Fibroblast of skin of scalp (primary cell): ENCODE measurements at regions not wholly inside any gene's neighbourhood (a gene's known extent, or its start where the extent isn't known, plus 50 kb on each side); places are given as distances from the start of the nearest gene placed in this dataset.

Experiments
- DNase-seq: peaks from one replicate; pipeline ENCODE4 v3.0.0-alpha.2; 2013

- no peak for DNase-seq
Measured at GRCh38 chr7:106480616-106481031, 180.3 kb downstream of the CCDC71L start.

- no peak for DNase-seq
Measured at GRCh38 chr7:106480161-106480579, 180.8 kb downstream of the CCDC71L start.

- DNase-seq = no peak
Measured at GRCh38 chr7:106476751-106477150, 184.2 kb downstream of the CCDC71L start.

DNA sequence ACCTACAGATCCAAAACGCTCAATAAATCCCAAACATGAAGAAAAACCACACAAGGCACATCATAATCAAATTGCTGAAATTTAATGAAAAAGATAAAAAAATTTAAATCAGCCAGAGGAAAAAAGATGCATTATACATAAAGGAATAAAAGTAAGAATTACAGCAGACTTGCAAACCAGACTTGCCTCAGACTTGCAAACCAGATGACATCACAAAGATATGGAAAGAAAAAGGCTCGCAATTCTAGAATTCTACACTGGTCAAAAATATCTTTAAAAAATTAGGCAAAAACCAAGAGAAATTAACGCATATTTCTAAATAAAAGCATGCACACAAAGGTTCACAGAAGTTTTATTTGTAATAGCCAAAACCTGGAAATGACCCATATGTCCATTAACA, 188.0 kb upstream of the NAMPT start:
- no peak for DNase-seq

DNA sequence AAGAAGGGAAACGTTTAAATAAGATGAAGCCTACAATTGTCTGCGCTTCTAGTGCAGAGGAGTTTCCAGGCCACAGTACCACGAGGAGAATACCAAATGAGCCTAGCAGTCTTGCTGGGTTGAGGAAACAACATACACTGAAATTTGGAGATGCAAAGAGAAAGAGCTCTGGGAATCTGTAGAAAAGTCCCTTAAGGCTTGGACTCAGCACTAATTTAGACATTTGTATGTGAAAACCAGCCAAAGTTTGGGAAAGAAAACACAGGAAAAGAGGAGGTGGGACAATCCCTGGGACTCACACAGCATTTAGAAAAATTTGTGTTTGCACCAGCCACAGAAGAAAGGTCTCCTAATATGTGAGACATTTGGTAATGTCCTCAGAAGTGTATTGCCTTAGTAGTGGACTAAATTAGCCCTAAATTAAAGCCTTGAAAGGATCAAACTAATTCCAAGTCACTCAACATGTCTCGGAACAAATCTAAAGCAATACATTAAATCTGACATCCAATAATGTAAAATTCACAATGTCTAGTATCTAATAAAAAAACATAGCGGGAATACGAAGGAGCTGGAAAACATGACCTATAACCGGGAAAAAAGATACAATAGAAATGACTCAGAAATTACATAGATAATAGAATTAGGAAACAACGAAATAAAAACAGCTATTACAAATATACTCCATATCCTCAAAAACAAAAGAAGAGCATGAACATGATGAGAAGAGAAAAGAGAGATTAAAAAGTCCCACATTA, 187.1 kb upstream of the NAMPT start:
- DNase-seq = no peak

DNA sequence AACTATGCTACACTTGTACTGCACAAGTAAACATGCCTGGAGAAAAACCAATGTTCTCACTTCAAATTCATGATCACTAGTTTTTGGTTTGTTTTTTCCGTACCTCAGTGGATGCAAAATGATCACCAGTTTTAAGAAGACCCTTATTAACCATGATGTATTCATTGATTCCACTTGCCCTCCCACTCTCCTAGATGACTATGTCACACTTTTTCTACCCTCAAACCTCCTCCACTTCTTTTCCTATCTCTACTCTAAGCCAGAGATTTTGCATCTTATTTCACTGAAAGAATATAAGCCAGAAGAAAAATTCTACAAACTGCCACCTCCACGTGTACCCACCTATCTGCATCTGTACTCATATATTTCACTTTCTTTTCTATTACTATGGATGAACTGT, 186.2 kb upstream of the NAMPT start:
- no peak for DNase-seq

- no peak for DNase-seq
Measured at GRCh38 chr7:106466867-106467266, 182.1 kb upstream of the NAMPT start.

DNA sequence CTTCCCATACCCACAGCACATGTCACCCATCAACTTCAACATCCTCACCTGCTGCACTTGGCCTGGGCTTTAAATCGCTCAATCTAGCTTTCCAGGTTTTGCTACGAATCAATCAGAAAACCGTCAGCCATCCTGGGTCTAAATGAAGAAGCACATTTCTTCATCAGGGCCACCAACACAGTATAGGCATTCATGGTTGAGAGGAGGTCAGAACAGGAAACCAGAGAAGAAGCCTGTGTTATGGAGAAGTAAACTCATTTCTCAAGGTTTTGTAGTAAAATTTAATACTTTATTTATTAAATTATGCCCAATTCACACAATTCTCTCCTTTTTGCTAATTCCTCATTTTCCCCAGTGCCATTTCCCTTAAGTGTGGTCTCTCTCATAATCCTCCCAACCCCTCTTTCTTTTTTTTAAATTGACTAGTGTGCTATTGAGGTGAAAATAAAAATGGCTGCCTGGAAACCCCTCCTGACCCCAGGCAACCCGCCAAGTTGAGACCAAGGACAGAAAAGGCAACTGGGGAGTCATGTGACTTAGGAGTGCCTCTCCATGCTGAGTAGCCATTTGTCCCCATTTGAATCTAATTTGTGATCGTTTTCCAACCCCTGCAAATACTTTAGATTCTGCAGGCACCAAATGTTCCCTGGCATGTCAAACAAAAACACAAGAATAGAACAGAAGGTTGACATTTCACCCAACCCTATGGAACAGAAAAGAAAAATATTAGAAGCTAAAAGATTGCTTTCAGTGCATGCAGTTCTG, 181.1 kb upstream of the NAMPT start:
- no peak for DNase-seq

- DNase-seq = no peak
Measured at GRCh38 chr7:106464651-106465050, 179.9 kb upstream of the NAMPT start.

- no peak for DNase-seq
Measured at GRCh38 chr7:106463851-106464611, 179.2 kb upstream of the NAMPT start.

GRCh38 chr7:106462914-106463482, 178.2 kb upstream of the NAMPT start:
- no peak for DNase-seq

- peak; percentile 50 for DNase-seq
Measured at GRCh38 chr7:106462365-106462859, 177.6 kb upstream of the NAMPT start.

- DNase-seq = no peak
Measured at GRCh38 chr7:106460792-106461254, 176.0 kb upstream of the NAMPT start.

- DNase-seq = no peak
Measured at GRCh38 chr7:106459397-106460072, 174.8 kb upstream of the NAMPT start.

- DNase-seq = no peak
Measured at GRCh38 chr7:106457678-106458077, 172.9 kb upstream of the NAMPT start.

- no peak for DNase-seq
Measured at GRCh38 chr7:106456329-106456728, 171.5 kb upstream of the NAMPT start.

DNA sequence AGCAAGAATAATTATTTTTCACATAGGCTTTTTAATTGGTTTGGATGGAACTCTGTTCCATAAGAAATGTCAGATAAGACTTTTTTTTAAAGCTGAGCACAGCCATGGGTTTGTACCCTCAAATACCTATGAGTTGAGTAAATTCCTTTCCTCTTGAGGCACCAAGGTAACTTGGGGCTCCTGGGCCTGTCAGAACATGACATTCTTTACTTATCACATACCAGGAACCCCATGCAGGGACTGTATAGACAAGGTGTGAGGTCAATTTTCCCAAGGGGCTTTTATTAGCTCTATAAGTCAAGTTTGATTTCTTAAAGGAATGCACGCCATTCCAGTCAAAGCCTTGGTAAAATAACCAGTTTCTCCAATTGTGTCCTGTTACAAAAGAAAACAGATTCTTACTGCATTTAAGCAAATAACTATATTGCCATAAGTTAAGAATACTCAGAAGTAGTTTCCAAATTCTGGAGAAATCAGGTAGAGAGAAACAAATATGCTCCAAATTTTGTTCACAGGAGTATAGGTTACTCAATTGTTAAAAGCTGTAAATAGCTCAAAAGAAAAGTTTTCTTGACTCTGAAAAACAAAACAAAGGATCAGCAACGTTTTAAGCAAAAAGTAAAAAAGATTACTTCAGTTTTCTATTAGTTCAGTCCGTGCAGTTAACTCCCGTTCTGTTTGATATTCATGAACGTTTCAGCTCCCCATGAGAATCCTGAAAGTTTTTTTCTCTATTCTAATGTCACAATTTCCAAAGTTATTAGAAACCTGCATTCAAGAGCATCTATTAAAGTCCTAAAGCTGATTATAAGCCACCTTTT, 167.5 kb upstream of the NAMPT start:
- no peak for DNase-seq

DNA sequence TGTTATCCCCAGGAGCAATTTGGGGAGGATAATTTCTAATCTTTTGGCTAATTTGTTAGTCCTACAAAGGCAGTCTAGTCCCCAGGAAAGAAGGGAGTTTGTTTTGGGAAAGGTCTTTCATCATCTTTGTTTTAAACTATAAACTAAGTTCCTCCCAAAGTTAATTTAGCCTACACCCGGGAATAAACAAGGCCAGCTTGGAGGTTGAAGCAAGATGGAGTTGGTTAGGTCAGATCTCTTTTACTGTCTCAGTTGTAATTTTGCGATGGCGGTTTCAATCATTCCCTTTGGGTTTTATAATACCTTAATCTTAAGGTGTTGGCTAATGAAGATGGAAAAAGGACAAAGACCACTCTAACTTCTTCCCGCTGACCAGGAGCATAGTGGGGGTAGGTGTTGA, 166.4 kb upstream of the NAMPT start:
- no peak for DNase-seq

GRCh38 chr7:106450716-106451115, 165.9 kb upstream of the NAMPT start:
- DNase-seq = no peak

GRCh38 chr7:106448992-106449859, 164.4 kb upstream of the NAMPT start:
- no peak for DNase-seq
